HG03066 (cell line): ENCODE measurements at regions not wholly inside any gene's neighbourhood (a gene's known extent, or its start where the extent isn't known, plus 50 kb on each side); places are given as distances from the start of the nearest gene placed in this dataset.
"Not testable (repeated sequence)": the region's sequence is repeated elsewhere in the genome, so short reads cannot be mapped to it uniquely, and the experiment has no call there.

ENCODE experiments used
- ATAC-seq: cut with Tn5 transposase; IDR thresholded peaks from one replicate; pipeline ENCODE4 v1.9.1; 2021; ENCODE audit warnings: low read depth; ENCODE audit not compliant: unreplicated experiment

GRCh38 chr6:92011681-92012245 is 1407.6 kb downstream of the EPHA7 start:
- ATAC-seq = no peak

- no peak for ATAC-seq
Observed at GRCh38 chr6:92008757-92009502, 1410.4 kb downstream of the EPHA7 start.

- ATAC-seq = no peak
Observed at GRCh38 chr6:92000112-92000511, 1413.2 kb upstream of the MAP3K7 start.

GRCh38 chr6:91994787-91995186 is 1407.9 kb upstream of the MAP3K7 start:
- ATAC-seq = no peak

GRCh38 chr6:91982559-91982958 is 1395.7 kb upstream of the MAP3K7 start:
- ATAC-seq = no peak

DNA sequence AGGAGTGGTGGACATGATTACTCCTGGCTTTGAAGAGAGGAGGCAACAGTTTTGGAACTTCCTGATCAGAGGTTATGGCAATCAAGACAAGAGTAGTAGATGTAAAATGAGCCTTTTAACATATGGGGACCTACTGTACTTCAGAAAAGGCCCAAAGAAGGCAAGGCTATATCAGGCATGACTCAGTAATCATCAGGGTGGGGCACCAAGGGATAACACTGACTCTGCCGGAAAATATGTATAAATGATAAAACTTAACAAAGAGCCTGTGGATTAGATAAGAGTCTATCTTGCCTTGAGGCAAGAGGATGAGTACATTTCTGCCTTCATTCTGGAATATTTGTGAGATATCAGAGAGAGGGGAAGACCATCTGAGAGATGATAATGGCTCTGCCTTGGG is 1389.9 kb upstream of the MAP3K7 start:
- no peak for ATAC-seq

DNA sequence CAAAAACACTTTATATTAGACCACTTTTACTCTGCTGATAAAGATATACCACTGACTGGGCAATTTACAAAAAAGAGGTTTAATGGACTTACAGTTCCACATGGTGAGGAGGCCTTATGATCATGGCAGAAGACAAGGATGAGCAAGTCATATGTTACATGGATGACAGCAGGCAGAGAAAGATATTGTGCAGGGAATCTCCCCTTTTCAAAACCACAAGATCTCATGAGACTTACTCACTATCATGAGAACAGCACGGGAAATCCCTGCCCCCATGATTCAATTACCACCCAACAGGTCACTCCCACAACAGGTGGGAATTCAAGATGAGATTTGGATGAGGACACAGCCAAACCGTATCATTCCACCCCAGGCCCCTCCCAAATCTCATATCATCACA is 1383.8 kb upstream of the MAP3K7 start:
- ATAC-seq = no peak

DNA sequence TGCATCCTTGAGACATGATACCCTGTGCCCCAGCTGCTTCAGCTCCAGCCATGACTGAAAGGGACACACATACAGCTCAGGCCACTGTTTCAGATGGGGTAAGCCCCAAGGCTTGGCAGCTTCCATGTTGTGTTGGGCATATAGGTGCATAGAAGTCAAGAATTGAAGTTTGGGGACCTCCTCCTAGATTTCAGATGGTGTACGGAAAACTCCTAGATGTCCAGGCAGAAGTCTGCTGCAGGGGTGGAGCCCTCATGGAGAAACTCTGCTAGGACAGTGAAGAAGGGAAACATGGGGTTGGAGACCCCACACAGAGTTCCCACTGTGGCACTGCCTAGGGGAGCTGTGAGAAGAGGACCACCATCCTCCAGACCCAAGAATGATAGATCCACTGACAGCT is 1379.0 kb upstream of the MAP3K7 start:
- no peak for ATAC-seq

DNA sequence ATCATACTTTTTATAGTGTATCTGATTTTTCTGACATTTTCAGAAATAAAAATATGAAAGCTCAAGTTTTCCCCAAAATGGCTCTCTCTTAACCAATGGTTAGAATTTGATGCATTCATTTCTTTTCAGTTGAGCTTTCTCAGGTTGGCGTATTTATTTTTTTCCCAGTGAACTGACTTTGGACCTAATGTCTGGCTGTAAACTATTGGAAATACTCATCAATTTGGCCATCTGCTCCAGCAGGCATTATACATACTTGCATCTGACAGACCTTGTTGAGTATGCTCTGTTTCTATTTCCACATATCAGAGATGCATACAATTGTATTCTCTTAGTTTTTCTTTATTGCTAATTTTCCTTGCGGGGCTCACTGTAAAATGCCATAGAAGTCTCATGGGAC is 1374.8 kb upstream of the MAP3K7 start:
- ATAC-seq = no peak

DNA sequence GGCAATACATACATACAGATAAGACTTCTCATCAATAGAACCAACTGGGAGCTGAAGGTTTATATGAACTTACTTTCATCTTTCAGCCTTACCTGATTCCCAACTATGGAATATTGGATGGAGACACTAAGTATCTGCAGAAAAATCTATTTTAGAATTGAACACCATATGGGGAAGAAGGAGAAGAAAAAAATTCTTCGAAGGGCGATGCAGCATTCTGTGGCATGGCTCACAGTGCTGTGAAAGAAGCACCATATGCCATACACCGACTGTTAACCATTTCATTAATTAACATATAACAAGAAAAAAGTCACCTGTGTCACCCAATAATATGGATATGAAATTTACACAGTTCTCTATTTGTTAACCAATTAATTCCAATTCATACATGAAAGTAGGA is 1374.4 kb upstream of the MAP3K7 start:
- no peak for ATAC-seq

GRCh38 chr6:91941838-91942237 is 1355.0 kb upstream of the MAP3K7 start:
- ATAC-seq = no peak

DNA sequence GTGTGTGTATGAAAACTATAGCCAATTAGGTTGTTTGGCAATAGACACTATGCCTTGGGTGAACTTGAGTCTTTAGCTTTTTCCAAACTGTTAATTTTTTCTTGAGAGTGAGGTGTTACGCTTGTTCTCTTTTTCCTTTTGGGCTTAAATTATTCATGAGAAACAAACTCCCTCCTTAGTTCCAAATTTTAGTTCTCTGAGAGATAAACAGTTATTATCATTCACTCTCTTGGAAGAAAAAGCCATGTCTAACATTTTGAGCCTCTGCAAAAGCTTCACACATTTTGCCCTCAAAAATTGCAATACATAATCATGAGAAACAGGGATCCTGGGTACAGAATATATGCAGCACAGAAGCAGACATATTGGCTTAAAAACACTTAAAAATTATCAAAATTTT is 1353.9 kb upstream of the MAP3K7 start:
- no peak for ATAC-seq

- ATAC-seq = no peak
Observed at GRCh38 chr6:91926827-91927226, 1340.0 kb upstream of the MAP3K7 start.

GRCh38 chr6:91926361-91926760 is 1339.5 kb upstream of the MAP3K7 start:
- no peak for ATAC-seq

GRCh38 chr6:91911945-91912344 is 1325.1 kb upstream of the MAP3K7 start:
- ATAC-seq = no peak

DNA sequence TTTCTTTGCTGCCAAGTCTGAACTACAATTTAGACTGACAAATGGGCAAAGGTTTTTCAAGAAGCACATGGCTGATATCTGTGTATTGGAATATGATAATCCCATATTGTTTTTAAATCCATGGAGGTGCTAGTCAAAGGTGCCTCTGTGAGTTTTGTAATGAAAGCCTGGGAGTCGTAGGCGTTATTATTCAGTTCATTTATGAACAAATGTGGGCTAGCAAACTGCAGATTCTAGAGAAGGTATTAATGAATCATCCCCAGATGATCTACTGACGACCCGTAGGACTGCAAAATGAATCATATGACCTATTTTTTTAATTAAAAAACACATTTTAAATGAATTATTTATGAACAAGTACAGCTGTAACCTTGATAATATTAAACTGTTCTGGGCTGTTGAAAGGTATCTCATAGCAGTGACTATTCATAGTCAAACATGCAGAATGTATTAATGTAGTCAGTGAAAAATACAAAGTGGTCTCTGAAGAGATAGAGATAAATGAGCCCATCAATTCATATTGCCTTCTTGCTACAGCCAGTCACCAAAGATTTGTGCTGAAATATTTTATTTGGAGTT is 1317.8 kb upstream of the MAP3K7 start:
- ATAC-seq = no peak

DNA sequence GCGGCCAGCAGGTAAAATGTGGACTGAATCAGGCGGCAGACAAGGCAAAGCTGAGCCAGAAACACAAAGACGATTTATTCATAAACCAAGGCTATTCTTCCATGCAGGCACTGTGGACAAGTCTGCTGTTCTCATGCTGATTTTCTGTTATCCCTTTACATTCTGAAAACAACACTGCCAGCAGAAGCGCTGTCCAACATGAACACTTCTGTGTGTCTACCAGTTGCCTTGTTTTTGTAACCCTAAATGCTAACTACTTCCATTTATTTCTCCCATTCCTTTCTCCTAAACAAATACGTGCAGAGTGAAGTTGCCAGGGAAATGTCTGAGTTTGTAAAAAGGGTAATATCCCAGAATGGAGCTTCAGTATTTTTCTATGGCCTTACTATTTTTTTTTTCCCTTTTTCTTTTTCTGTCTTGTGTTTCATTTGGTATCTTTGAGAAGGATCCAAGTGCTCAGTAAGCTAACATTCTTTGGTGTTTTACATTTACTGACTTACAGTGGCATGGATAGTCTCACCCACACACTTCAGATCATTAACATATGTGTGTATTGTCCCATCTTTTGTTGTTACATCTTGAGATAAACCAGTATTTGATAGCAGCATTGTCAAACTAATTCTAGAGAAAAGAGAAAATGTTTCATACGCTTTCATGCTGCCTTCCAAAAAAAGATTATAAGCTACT is 1308.9 kb upstream of the MAP3K7 start:
- ATAC-seq = no peak

GRCh38 chr6:91886183-91886795 is 1299.4 kb upstream of the MAP3K7 start:
- ATAC-seq = no peak

DNA sequence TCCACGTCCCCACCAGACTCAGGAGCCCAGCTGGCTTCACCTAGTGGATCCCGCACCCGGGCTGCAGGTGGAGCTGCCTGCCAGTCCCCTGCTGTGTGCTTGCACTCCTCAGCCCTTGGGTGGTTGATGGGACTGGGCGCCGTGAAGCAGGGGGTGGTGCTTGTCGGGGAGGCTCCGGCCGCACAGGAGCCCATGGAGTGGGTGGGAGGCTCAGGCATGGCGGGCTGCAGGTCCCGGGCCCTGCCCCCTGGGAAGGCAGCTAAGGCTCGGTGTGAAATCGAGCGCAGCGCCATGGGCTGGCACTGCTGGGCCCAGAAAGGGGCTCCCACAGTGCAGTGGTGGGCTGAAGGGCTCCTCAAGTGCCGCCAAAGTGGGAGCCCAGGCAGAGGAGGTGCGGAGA is 1294.9 kb upstream of the MAP3K7 start:
- not testable (repeated sequence) for ATAC-seq

DNA sequence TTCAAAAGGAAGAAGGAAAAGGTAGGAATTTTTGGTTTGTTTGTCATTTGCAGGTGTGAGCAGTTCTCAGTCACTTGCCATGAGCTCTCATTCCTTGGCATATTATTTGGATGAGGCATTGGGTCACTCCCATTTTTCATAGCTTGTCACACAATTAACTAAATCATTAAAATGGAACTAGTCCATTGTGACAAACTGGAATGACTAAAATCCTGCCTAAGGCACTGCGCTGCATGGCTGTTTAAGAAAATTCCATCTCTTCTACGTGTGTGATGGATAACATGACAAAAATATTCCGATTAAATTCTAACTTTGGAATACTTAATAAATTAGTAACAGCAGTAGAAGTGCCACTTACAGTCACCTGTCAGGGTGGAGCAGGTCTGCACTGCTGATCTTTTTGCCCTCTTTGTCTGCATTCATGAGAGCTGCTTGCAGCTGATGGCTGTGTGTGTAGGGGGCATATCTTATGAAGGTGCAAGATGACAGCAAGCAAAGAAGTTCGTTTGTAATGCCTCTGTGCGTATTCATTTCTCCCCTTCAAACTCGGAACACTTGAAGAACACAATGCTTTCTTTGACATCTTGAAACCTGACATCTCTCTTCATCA is 1292.6 kb upstream of the MAP3K7 start:
- ATAC-seq = no peak

- no peak for ATAC-seq
Observed at GRCh38 chr6:91877994-91878393, 1291.1 kb upstream of the MAP3K7 start.
